GM12873 (cell line): ENCODE measurements at regions not wholly inside any gene's neighbourhood (a gene's known extent, or its start where the extent isn't known, plus 50 kb on each side); places are given as distances from the start of the nearest gene placed in this dataset.

Experiments
- CTCF ChIP-seq: IDR thresholded peaks from 2 replicates; pipeline ENCODE4 v1.5.1; 2012; ENCODE audit warnings: low read depth, mild to moderate bottlenecking, moderate library complexity, low read length, control low read depth; ENCODE audit not compliant: insufficient read depth; ENCODE audit errors: missing control alignments

GRCh38 chr5:9858043-9858442 lies 227.9 kb upstream of the TAS2R1 start:
- no peak for TF ChIP-seq CTCF

DNA sequence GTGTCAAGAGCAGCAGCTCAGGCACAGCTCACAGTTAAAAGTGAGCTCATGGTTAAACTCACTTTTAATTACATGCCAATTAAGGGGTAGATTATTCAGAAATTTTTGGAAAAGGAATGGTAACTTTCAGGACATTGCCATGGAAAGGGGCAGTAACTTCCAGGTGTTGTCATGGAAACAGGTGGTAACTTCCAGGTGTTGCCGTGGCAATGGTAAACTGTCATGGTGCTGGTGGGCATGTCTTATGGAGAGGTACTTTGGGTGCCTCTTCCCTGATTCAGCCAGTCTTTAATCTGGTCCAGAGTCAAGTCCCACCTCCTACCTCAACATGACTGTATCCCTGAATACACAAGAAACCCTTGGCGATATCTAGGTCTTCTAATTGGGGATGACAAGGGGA lies 223.2 kb upstream of the TAS2R1 start:
- TF ChIP-seq CTCF = no peak

GRCh38 chr5:9852671-9853070 lies 222.5 kb upstream of the TAS2R1 start:
- TF ChIP-seq CTCF = no peak

DNA sequence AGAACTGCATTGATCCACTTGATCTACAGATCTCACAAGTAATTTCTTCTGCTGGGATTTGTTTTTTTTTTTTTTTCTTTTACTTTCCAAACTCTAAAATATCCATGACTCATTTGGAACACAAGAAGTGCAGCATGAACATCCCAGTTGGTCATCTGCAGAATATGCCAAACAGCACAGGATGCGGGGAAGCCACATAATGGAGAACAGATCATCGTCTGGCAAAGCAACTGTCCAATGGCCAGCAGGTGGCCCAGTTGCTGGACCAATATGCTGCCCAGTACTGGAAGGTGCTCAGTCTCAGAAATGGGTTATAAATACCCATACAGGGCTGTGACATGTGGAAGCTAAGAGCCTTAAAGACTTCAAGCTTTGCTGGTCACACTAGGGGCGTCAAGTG lies 221.3 kb upstream of the TAS2R1 start:
- TF ChIP-seq CTCF = no peak

DNA sequence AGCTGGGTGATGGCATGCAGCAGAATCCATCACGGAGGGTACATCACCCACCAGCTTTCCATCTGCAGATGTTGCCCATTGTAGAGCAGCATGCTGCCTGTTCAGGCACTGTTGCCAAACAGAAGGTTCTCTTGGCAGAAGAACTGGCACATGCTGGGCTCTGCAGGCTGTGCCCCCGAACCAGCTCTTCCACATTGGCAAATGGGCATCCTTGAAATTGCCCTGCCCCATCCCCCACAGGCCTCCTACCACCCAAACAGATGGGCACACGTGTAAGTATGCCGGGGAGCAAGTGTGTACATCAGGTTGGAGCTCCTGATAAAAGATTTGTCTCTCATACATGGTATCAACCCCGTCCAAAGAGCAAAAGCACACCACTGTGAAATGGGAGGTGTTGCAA lies 220.3 kb upstream of the TAS2R1 start:
- TF ChIP-seq CTCF = no peak

- TF ChIP-seq CTCF = no peak
Observed at GRCh38 chr5:9847631-9848030, 217.5 kb upstream of the TAS2R1 start.

DNA sequence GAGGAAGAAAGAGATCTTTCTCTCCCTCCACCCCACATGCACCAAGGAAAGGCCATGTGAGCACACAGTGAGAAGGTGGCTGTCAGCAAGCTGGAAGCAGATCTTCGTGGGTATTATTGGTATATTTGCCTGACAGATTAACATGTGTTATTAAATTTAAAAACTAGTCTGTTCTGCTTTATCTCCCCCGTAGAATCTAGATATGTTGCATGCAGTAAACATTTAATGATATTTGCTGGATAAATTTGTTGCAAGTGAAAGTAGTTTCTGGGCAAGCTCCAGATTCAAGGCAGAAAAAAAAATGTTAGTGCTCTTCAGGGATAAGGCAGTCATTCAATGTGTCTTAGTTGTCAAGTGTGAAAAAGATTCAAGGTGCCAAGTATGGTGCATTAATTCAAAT lies 215.0 kb upstream of the TAS2R1 start:
- TF ChIP-seq CTCF = no peak
